ENCODE measurements at regions not wholly inside any gene's neighbourhood (a gene's known extent, or its start where the extent isn't known, plus 50 kb on each side); places are given as distances from the start of the nearest gene placed in this dataset.

- no peak overlapping the region for H2AFZ ChIP-seq
- no peaks in the 10 kb centered on the region for H3K36me3 ChIP-seq (replicated peaks; ENCODE audit: insufficient read depth, low read depth)
- DNase-seq (ENCODE audit: low spot score), result no peak
Measured at GRCh38 chr5:97531549-97531948, 348.5 kb upstream of the RIOK2 start.

DNA sequence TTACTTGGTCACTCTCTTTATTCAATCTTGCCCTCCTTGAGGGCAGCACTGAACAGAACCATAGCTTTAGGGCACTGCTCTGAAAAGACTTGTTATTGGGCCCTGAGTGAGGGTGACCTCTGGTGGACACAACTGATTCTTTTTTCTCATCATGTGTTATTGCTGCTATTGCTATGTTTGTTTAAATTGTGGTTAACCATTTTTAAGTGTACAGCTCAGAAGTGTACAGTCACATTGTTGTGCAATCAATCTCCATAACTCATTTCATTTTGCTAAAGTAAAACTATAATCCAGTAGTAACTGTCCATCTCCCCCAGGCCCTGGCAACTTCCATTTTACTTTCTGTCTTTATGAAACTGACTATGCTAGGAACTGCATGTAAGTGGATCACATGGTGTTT, 351.1 kb upstream of the RIOK2 start:
- H3K27ac ChIP-seq, result no peak overlapping the region
- DNase-seq (ENCODE audit: low spot score), result peak; percentile 63
- peak overlapping the region; percentile 38 for H2AFZ ChIP-seq
- H3K79me2 ChIP-seq, result no peaks in the 10 kb centered on the region
- no peak overlapping the region for H3K4me3 ChIP-seq
- TF ChIP-seq CTCF (IDR thresholded peaks at IDR 0.05; ENCODE audit: poor library complexity), result peak; percentile 65
- no peak for TF ChIP-seq EZH2phosphoT487 (IDR thresholded peaks at IDR 0.05; ENCODE audit: low read depth, severe bottlenecking, unreplicated experiment)
- H3K4me2 ChIP-seq, result no peak overlapping the region
- no peaks in the 10 kb centered on the region for H3K9me2 ChIP-seq (replicated peaks; ENCODE audit: insufficient read depth)
- no peaks in the 10 kb centered on the region for H4K20me1 ChIP-seq (ENCODE audit: insufficient read depth, poor library complexity, severe bottlenecking)
- H3K4me1 ChIP-seq (ENCODE audit: insufficient read depth), result no peaks in the 10 kb centered on the region
- no peaks in the 10 kb centered on the region for H3K27me3 ChIP-seq
- no peaks in the 10 kb centered on the region for H3K36me3 ChIP-seq (replicated peaks; ENCODE audit: insufficient read depth, low read depth)
- H3K9me3 ChIP-seq (ENCODE audit: low read depth), result no peaks in the 10 kb centered on the region

More at GRCh38 chr5:97531549-97531948, 348.5 kb upstream of the RIOK2 start:
- TF ChIP-seq CTCF (IDR thresholded peaks at IDR 0.05; ENCODE audit: poor library complexity) (no peak), EZH2phosphoT487 (IDR thresholded peaks at IDR 0.05; ENCODE audit: low read depth, severe bottlenecking, unreplicated experiment) (no peak), EZH2 (IDR thresholded peaks at IDR 0.05; ENCODE audit: borderline replicate concordance) (no peak)
- no peaks in the 10 kb centered on the region for H4K20me1 ChIP-seq (ENCODE audit: insufficient read depth, poor library complexity, severe bottlenecking)
- no peaks in the 10 kb centered on the region for H3K9me3 ChIP-seq (ENCODE audit: low read depth)
- no peaks in the 10 kb centered on the region for H3K4me1 ChIP-seq (ENCODE audit: insufficient read depth)
- no peak overlapping the region for H3K27ac ChIP-seq
- H3K4me2 ChIP-seq, result no peak overlapping the region
- 90% methylated on average over 2 of the region's 2 CpGs for WGBS (ENCODE audit: low lambda C conversion rate, missing lambda C conversion rate)
- H3K9me2 ChIP-seq (replicated peaks; ENCODE audit: insufficient read depth), result no peaks in the 10 kb centered on the region
- no peaks in the 10 kb centered on the region for H3K27me3 ChIP-seq
- no peaks in the 10 kb centered on the region for H3K79me2 ChIP-seq
- no peak overlapping the region for H3K4me3 ChIP-seq

- Histone ChIP-seq H4K20me1 (ENCODE audit: insufficient read depth, poor library complexity, severe bottlenecking) (no peaks in the 10 kb centered on the region), H3K4me2 (no peak overlapping the region), H3K4me3 (no peak overlapping the region), H3K79me2 (no peaks in the 10 kb centered on the region), H3K4me1 (ENCODE audit: insufficient read depth) (no peaks in the 10 kb centered on the region), H2AFZ (no peak overlapping the region), H3K27me3 (no peaks in the 10 kb centered on the region), H3K9me3 (ENCODE audit: low read depth) (no peaks in the 10 kb centered on the region), H3K36me3 (replicated peaks; ENCODE audit: insufficient read depth, low read depth) (no peaks in the 10 kb centered on the region), H3K27ac (no peak overlapping the region), H3K9me2 (replicated peaks; ENCODE audit: insufficient read depth) (no peaks in the 10 kb centered on the region)
- TF ChIP-seq EZH2 (IDR thresholded peaks at IDR 0.05; ENCODE audit: borderline replicate concordance) (no peak), CTCF (IDR thresholded peaks at IDR 0.05; ENCODE audit: poor library complexity) (no peak), EZH2phosphoT487 (IDR thresholded peaks at IDR 0.05; ENCODE audit: low read depth, severe bottlenecking, unreplicated experiment) (no peak)
- 89% methylated on average over 1 of the region's 1 CpG for WGBS (ENCODE audit: low lambda C conversion rate, missing lambda C conversion rate)
- DNase-seq (ENCODE audit: low spot score), result no peak
Measured at GRCh38 chr5:97536683-97537082, 353.6 kb upstream of the RIOK2 start.

GRCh38 chr5:97538912-97539311, 355.9 kb upstream of the RIOK2 start:
- TF ChIP-seq EZH2 (IDR thresholded peaks at IDR 0.05; ENCODE audit: borderline replicate concordance) (no peak), CTCF (IDR thresholded peaks at IDR 0.05; ENCODE audit: poor library complexity) (no peak), EZH2phosphoT487 (IDR thresholded peaks at IDR 0.05; ENCODE audit: low read depth, severe bottlenecking, unreplicated experiment) (no peak)
- Histone ChIP-seq H3K4me3 (no peak overlapping the region), H3K36me3 (replicated peaks; ENCODE audit: insufficient read depth, low read depth) (no peaks in the 10 kb centered on the region), H3K9me3 (ENCODE audit: low read depth) (no peaks in the 10 kb centered on the region), H3K9me2 (replicated peaks; ENCODE audit: insufficient read depth) (no peaks in the 10 kb centered on the region), H3K27me3 (no peaks in the 10 kb centered on the region), H3K27ac (no peak overlapping the region), H2AFZ (no peak overlapping the region), H4K20me1 (ENCODE audit: insufficient read depth, poor library complexity, severe bottlenecking) (no peaks in the 10 kb centered on the region), H3K4me1 (ENCODE audit: insufficient read depth) (no peaks in the 10 kb centered on the region), H3K79me2 (no peaks in the 10 kb centered on the region), H3K4me2 (no peak overlapping the region)
- 87% methylated on average over 2 of the region's 2 CpGs for WGBS (ENCODE audit: low lambda C conversion rate, missing lambda C conversion rate)
- no peak for DNase-seq (ENCODE audit: low spot score)
